ENCODE measurements at regions not wholly inside any gene's neighbourhood (a gene's known extent, or its start where the extent isn't known, plus 50 kb on each side); places are given as distances from the start of the nearest gene placed in this dataset.
"Not testable (repeated sequence)": the region's sequence is repeated elsewhere in the genome, so short reads cannot be mapped to it uniquely, and the experiment has no call there.

DNA sequence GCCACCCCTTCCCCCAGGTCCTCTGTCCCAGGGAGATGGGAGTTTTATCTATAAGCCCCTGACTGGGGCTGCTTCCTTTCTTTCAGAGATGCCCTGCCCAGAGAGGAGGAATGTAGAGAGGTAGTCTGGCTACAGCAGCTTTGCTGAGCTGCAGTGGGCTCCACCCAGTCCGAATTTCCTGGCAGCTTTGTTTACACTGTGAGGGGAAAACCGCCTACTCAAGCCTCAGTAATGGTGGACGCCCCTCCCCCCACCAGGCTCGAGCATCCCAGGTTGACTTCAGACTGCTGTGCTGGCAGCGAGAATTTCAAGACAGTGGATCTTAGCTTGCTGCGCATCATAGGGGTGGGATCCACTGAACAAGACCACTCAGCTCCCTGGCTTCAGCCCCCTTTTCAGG, 96.2 kb upstream of the C10orf90 start:
- TF ChIP-seq PML (IDR thresholded peaks at IDR 0.05; ENCODE audit: low read length); NFYB (IDR thresholded peaks at IDR 0.05; ENCODE audit: insufficient read depth, low read depth, low read length); FOXK2 (IDR thresholded peaks at IDR 0.05); MYC (IDR thresholded peaks at IDR 0.05; ENCODE audit: insufficient read depth, insufficient read length, insufficient replicate concordance, low read length, severe bottlenecking); SMAD5 (IDR thresholded peaks at IDR 0.05; ENCODE audit: low read depth); ETV6 (conservative IDR thresholded peaks at IDR 0.05 in 1 of 2, IDR thresholded peaks at IDR 0.05 in 1 of 2; ENCODE audit: borderline replicate concordance in 1 of 2, low read depth in 1 of 2): not testable (repeated sequence)

All from GM12878 (cell line).